K562 (cell line): ENCODE measurements at regions not wholly inside any gene's neighbourhood (a gene's known extent, or its start where the extent isn't known, plus 50 kb on each side); places are given as distances from the start of the nearest gene placed in this dataset.

Experiments used
- ATAC-seq: fragments of 200-7000 bp; cut with Tn5 transposase; 3 replicates; pipeline ENCODE4 v1.9.1; 2020; ENCODE audit warnings: moderate library complexity
- BruUV-seq: library from RNA; stranded (reverse); fragments of 400-500 nt; replicated peaks from 2 replicates; lab custom pipeline; 2021; lab: Mats Ljungman, UMichigan
- CTCF ChIA-PET: fragments of 300-600 bp; formaldehyde crosslinking; extraction: SDS; loops from one replicate; lab custom pipeline; 2021; ENCODE audit warnings: low intra/inter-chr PET ratio; lab: Yijun Ruan, JAX
- POLR2A ChIA-PET: fragments of 300-600, 350-650 bp; sonication (Branson Sonifier 250); formaldehyde crosslinking; extraction: SDS; loops from one replicate; lab custom pipeline; 2021; ENCODE audit warnings: antibody characterized with exemption, inconsistent platforms; lab: Yijun Ruan, JAX
- DNase-seq, 4 experiments: peaks; one replicate each; pipeline versions ENCODE4 v3.0.0 to v3.0.0-alpha.2; 2011 to 2018; ENCODE audit warnings: low spot score in 3 of 4, mixed read lengths in 3 of 4; ENCODE audit errors: extremely low read depth in 1 of 4
- FAIRE-seq: peaks from 2 replicates; lab custom pipeline; 2011; peaks lifted over from hg19 to GRCh38; lab: Jason Lieb, UNC
- H2AFZ ChIP-seq: 2 replicates; pipeline ENCODE4 v1.6.0; 2011; ENCODE audit warnings: low read depth, low read length, control low read depth, inconsistent platforms
- H3K27ac ChIP-seq: fragments of 200-600 bp; 3 replicates; pipeline ENCODE4 v1.8.0; 2011; ENCODE audit warnings: low read depth, mild to moderate bottlenecking, control low read depth, inconsistent platforms, low read length, moderate library complexity, mixed read lengths; ENCODE audit errors: extremely low read depth
- H3K27me3 ChIP-seq, 2 experiments: fragments of 300-600 bp in 1 of 2; 2 replicates in 1 of 2; 3 replicates in 1 of 2; pipeline versions ENCODE4 v1.6.0 to v1.8.0; 2011; ENCODE audit warnings: inconsistent platforms in 2 of 2, low read length in 2 of 2, mild to moderate bottlenecking in 1 of 2, mixed read lengths in 1 of 2, moderate library complexity in 1 of 2; ENCODE audit not compliant: control insufficient read depth in 2 of 2, insufficient read depth in 2 of 2
- H3K36me3 ChIP-seq: fragments of 300-600 bp; 3 replicates; pipeline ENCODE4 v1.8.0; 2011; ENCODE audit warnings: mild to moderate bottlenecking, low read length, inconsistent platforms; ENCODE audit not compliant: control insufficient read depth, insufficient read depth
- H3K4me1 ChIP-seq, 2 experiments: fragments of 200-600 bp in 1 of 2; replicated peaks in 1 of 2; 2 replicates in 1 of 2; 3 replicates in 1 of 2; pipeline versions ENCODE4 v1.5.1 to v1.8.0; 2011; ENCODE audit warnings: inconsistent platforms in 2 of 2, low read length in 2 of 2, mild to moderate bottlenecking in 1 of 2, mixed read lengths in 1 of 2, moderate library complexity in 1 of 2; ENCODE audit not compliant: control insufficient read depth in 2 of 2, insufficient read depth in 2 of 2
- H3K4me2 ChIP-seq: 2 replicates; pipeline ENCODE4 v1.6.1; 2011; ENCODE audit warnings: low read length, control low read depth, inconsistent platforms, mixed read lengths; ENCODE audit not compliant: insufficient read depth
- H3K4me3 ChIP-seq: fragments of 200-600 bp; sonication (generic), shearing (Covaris generic); 2 replicates; pipeline ENCODE4 v1.5.1; 2016; ENCODE audit warnings: control low read depth, inconsistent platforms
- H3K79me2 ChIP-seq: fragments of 200-600 bp; 3 replicates; pipeline ENCODE4 v1.8.0; 2011; ENCODE audit warnings: low read length, inconsistent platforms; ENCODE audit not compliant: control insufficient read depth, insufficient read depth
- H3K9ac ChIP-seq, 2 experiments: 2 replicates each; pipeline versions ENCODE4 v1.6.0 to v1.6.1; 2011; ENCODE audit warnings: low read depth in 2 of 2, low read length in 2 of 2, control low read depth in 1 of 2, inconsistent platforms in 1 of 2, mild to moderate bottlenecking in 1 of 2, mixed read lengths in 1 of 2; ENCODE audit not compliant: insufficient read depth in 1 of 2
- H3K9me1 ChIP-seq: one replicate; pipeline ENCODE4 v1.6.0; 2011; ENCODE audit warnings: inconsistent platforms, mild to moderate bottlenecking, low read length, moderate library complexity; ENCODE audit not compliant: control insufficient read depth, insufficient read depth
- H3K9me3 ChIP-seq: replicated peaks from 2 replicates; pipeline ENCODE4 v1.5.1; 2011; ENCODE audit warnings: low read depth, low read length, inconsistent platforms; ENCODE audit not compliant: control insufficient read depth, insufficient read depth
- H4K20me1 ChIP-seq: replicated peaks from 2 replicates; pipeline ENCODE4 v1.6.1; 2011; ENCODE audit warnings: low read length, inconsistent platforms, mixed read lengths; ENCODE audit not compliant: control insufficient read depth, insufficient read depth
- CCNT2 ChIP-seq: IDR thresholded peaks from 2 replicates; pipeline ENCODE4 v1.6.1; 2011; ENCODE audit warnings: borderline replicate concordance, low read depth, mild to moderate bottlenecking, moderate library complexity, mixed read lengths, low read length; ENCODE audit not compliant: insufficient read length; ENCODE audit errors: extremely low read depth
- CREBBP ChIP-seq: IDR thresholded peaks from one replicate; pipeline ENCODE4 v1.6.1; 2012; ENCODE audit warnings: low read depth, mild to moderate bottlenecking, control low read depth, inconsistent platforms, low read length
- CTCFL ChIP-seq: IDR thresholded peaks from 2 replicates; pipeline ENCODE4 v1.6.1; 2011; ENCODE audit warnings: borderline replicate concordance, low read depth, mild to moderate bottlenecking, moderate library complexity, low read length; ENCODE audit not compliant: insufficient read depth, poor library complexity, severe bottlenecking
- E2F3 ChIP-seq: fragments of 250-450 bp; sonication (Bioruptor Pico); IDR thresholded peaks from 2 replicates; pipeline ENCODE4 v1.4.0; 2020; ENCODE audit warnings: mild to moderate bottlenecking
- EP400 ChIP-seq: fragments of 450-650 bp; IDR thresholded peaks from 2 replicates; pipeline ENCODE4 v1.6.1; 2017; ENCODE audit warnings: antibody characterized with exemption, mild to moderate bottlenecking, moderate library complexity
- HIVEP1 ChIP-seq: fragments of 250-450 bp; sonication (Bioruptor Pico); IDR thresholded peaks from 2 replicates; pipeline ENCODE4 v1.4.0; 2020; ENCODE audit warnings: mild to moderate bottlenecking
- HMGN3 ChIP-seq: IDR thresholded peaks from 2 replicates; pipeline ENCODE4 v1.6.1; 2011; ENCODE audit warnings: borderline replicate concordance, low read depth, mild to moderate bottlenecking, mixed read lengths, low read length; ENCODE audit not compliant: insufficient read length; ENCODE audit errors: extremely low read depth
- KAT7 ChIP-seq: sonication (generic); formaldehyde crosslinking; IDR thresholded peaks from 2 replicates; pipeline ENCODE4 v1.8.0; 2022; ENCODE audit warnings: missing genetic modification reagents, mild to moderate bottlenecking, borderline replicate concordance
- MAZ ChIP-seq, 2 experiments: fragments of 450-650 bp in 1 of 2; sonication (generic) in 1 of 2; formaldehyde crosslinking; IDR thresholded peaks in 1 of 2; conservative IDR thresholded peaks in 1 of 2; 2 replicates each; pipeline versions ENCODE4 v1.4.0 to v1.5.0; 2020; ENCODE audit warnings: mild to moderate bottlenecking in 1 of 2, missing genetic modification reagents in 1 of 2
- MEIS2 ChIP-seq: fragments of 450-650 bp; IDR thresholded peaks from 2 replicates; pipeline ENCODE4 v1.6.1; 2014; ENCODE audit warnings: mild to moderate bottlenecking; ENCODE audit not compliant: partially characterized antibody
- PATZ1 ChIP-seq: fragments of 250-450 bp; sonication (Bioruptor Pico); IDR thresholded peaks from 2 replicates; pipeline ENCODE4 v1.5.0; 2020; ENCODE audit warnings: mild to moderate bottlenecking, borderline replicate concordance
- SMAD4 ChIP-seq: fragments of 250-450 bp; sonication (Bioruptor Pico); conservative IDR thresholded peaks from 2 replicates; pipeline ENCODE4 v1.8.0; 2021; ENCODE audit warnings: inconsistent platforms, mild to moderate bottlenecking, moderate library complexity
- SRF ChIP-seq, 2 experiments: fragments of 250-450, 450-650 bp in 1 of 2; sonication (Bioruptor Pico) in 1 of 2; sonication (generic) in 1 of 2; formaldehyde crosslinking; IDR thresholded peaks; 2 replicates each; pipeline versions ENCODE4 v1.5.0 to v1.5.1; 2020 to 2022; ENCODE audit warnings: mild to moderate bottlenecking in 1 of 2, missing genetic modification reagents in 1 of 2
- TARDBP ChIP-seq: fragments of 450-650 bp; IDR thresholded peaks from 2 replicates; pipeline ENCODE4 v1.6.1; 2016
- ZBED1 ChIP-seq: IDR thresholded peaks from 2 replicates; pipeline ENCODE4 v1.6.1; 2014
- ZNF146 ChIP-seq: IDR thresholded peaks from one replicate; pipeline ENCODE4 v1.6.1; 2018; ENCODE audit warnings: missing compliant biosample characterization; ENCODE audit not compliant: unreplicated experiment
- ZNF77 ChIP-seq: fragments of 250-450 bp; sonication (Bioruptor Pico); IDR thresholded peaks from 2 replicates; pipeline ENCODE4 v1.5.0; 2020
- in situ Hi-C: fragments of 300-500 bp; cut with MboI; formaldehyde crosslinking; loops from 4 replicates; pipeline ENCODE4 v1.15.0; 2018; ENCODE audit warnings: inconsistent platforms, mixed read lengths
- intact Hi-C: fragments of 100-400 bp; cut with micrococcal nuclease; formaldehyde crosslinking; loops from 2 replicates; pipeline ENCODE4 v1.14.2; 2022
- TF ChIP-seq, protein P1 (sequence below): sonication (generic); formaldehyde crosslinking; IDR thresholded peaks from 2 replicates; pipeline ENCODE4 v1.9.0; 2022; ENCODE audit warnings: mild to moderate bottlenecking, missing genetic modification reagents

DNA sequence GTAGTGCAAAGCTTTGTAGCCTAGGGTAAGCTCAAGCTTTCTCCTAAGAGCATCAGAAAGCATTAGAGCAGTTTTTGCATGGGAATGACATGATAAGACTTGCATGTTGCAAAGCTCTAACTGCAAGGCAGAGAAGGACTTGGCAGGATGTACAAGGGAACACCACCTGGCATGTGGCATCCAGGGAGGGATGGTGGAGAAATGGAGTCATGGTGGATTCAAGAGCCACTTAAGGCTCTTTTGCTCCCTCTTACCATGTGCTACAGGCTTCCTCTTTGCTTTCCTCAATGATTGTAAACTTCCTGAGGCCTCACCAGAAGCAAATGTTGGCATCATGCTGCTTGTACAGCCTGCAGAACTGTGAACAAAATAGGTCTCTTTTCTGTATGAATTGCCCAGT lies 266.0 kb downstream of the GLI2 start:
- no peaks in the 10 kb centered on the region for H3K79me2 ChIP-seq
- H3K4me3 ChIP-seq: no peak overlapping the region
- ChIA-PET POLR2A (no interaction called here), CTCF (no interaction called here)
- H3K9me1 ChIP-seq: no peaks in the 10 kb centered on the region
- H3K9me3 ChIP-seq: no peaks in the 10 kb centered on the region
- no peak overlapping the region for H3K27ac ChIP-seq
- no peak overlapping the region for H2AFZ ChIP-seq
- ATAC-seq (no peak), FAIRE-seq (no peak), DNase-seq (no peak)
- no peak overlapping the region for H3K4me2 ChIP-seq
- in situ Hi-C loops: no loop called here
- TF ChIP-seq TARDBP (no peak), MEIS2 (no peak), SRF (CRISPR knock-in tag; IDR thresholded peaks at IDR 0.05) (no peak), HMGN3 (no peak), MAZ (CRISPR knock-in tag; conservative IDR thresholded peaks at IDR 0.05 in 1 of 2, IDR thresholded peaks at IDR 0.05 in 1 of 2) (no peak), ZBED1 (no peak), ZNF77 (CRISPR knock-in tag) (no peak), ZNF146 (CRISPR knock-in tag) (no peak), HIVEP1 (no peak), CCNT2 (no peak), PATZ1 (CRISPR knock-in tag) (no peak), CTCFL (no peak), EP400 (no peak), E2F3 (CRISPR knock-in tag) (no peak), KAT7 (CRISPR knock-in tag) (no peak), CREBBP (no peak), SMAD4 (no peak)
- TF ChIP-seq, protein P1, sequence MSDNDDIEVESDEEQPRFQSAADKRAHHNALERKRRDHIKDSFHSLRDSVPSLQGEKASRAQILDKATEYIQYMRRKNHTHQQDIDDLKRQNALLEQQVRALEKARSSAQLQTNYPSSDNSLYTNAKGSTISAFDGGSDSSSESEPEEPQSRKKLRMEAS: no peak
- no peaks in the 10 kb centered on the region for H3K4me1 ChIP-seq
- no peaks in the 10 kb centered on the region for H4K20me1 ChIP-seq
- BruUV-seq: no TSS peak
- H3K36me3 ChIP-seq: no peaks in the 10 kb centered on the region
- peaks cover 0 to 10% of the 10 kb centered on the region in 2 experiments; a peak in 3 of 5 replicates for H3K27me3 ChIP-seq
- intact Hi-C loops: no loop called here
- H3K9ac ChIP-seq: no peak overlapping the region
